HL-60 (cell line): ENCODE measurements at regions not wholly inside any gene's neighbourhood (a gene's known extent, or its start where the extent isn't known, plus 50 kb on each side); places are given as distances from the start of the nearest gene placed in this dataset.

Experiments
- GABPA ChIP-seq: IDR thresholded peaks from 2 replicates; pipeline ENCODE4 v1.6.1; 2012; ENCODE audit warnings: low read depth
- POLR2AphosphoS5 ChIP-seq: IDR thresholded peaks from 2 replicates; pipeline ENCODE4 v1.6.1; 2012; ENCODE audit warnings: low read depth
- SPI1 ChIP-seq: IDR thresholded peaks from 2 replicates; pipeline ENCODE4 v1.6.1; 2012; ENCODE audit warnings: low read depth, mild to moderate bottlenecking, borderline replicate concordance
- TF ChIP-seq, protein P1 (sequence below): IDR thresholded peaks from one replicate; pipeline ENCODE4 v1.5.1; 2011; ENCODE audit warnings: low read length, control low read depth, inconsistent platforms; ENCODE audit not compliant: insufficient read depth

- TF ChIP-seq, protein P1, sequence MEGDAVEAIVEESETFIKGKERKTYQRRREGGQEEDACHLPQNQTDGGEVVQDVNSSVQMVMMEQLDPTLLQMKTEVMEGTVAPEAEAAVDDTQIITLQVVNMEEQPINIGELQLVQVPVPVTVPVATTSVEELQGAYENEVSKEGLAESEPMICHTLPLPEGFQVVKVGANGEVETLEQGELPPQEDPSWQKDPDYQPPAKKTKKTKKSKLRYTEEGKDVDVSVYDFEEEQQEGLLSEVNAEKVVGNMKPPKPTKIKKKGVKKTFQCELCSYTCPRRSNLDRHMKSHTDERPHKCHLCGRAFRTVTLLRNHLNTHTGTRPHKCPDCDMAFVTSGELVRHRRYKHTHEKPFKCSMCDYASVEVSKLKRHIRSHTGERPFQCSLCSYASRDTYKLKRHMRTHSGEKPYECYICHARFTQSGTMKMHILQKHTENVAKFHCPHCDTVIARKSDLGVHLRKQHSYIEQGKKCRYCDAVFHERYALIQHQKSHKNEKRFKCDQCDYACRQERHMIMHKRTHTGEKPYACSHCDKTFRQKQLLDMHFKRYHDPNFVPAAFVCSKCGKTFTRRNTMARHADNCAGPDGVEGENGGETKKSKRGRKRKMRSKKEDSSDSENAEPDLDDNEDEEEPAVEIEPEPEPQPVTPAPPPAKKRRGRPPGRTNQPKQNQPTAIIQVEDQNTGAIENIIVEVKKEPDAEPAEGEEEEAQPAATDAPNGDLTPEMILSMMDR: no peak
- TF ChIP-seq SPI1: no peak
- no peak for TF ChIP-seq POLR2AphosphoS5
- no peak for TF ChIP-seq GABPA
Observed at GRCh38 chr17:6184508-6184907, 114.3 kb downstream of the WSCD1 start.
